WTC11 (cell line): ENCODE measurements at regions not wholly inside any gene's neighbourhood (a gene's known extent, or its start where the extent isn't known, plus 50 kb on each side); places are given as distances from the start of the nearest gene placed in this dataset.

Experiments
- ATAC-seq: fragments of 200-7000 bp; cut with Tn5 transposase; 2 replicates; pipeline ENCODE4 v1.10.0; 2021; ENCODE audit warnings: mild to moderate bottlenecking, moderate library complexity
- CTCF ChIA-PET: fragments of 300-600 bp; sonication (Branson Sonifier 250); formaldehyde crosslinking; loops from one replicate; lab custom pipeline; 2021; ENCODE audit warnings: antibody characterized with exemption; lab: Charles Lee
- POLR2A ChIA-PET: fragments of 350-600 bp; sonication (Branson Sonifier 250); formaldehyde crosslinking; loops from one replicate; lab custom pipeline; 2021; ENCODE audit warnings: antibody characterized with exemption; lab: Charles Lee
- DNase-seq: peaks from one replicate; pipeline ENCODE4 v3.0.0; 2021; ENCODE audit warnings: low spot score
- H3K27ac Mint-ChIP-seq: 2 replicates; pipeline ENCODE4 v1.8.0; 2021; ENCODE audit warnings: mixed read lengths
- H3K27me3 Mint-ChIP-seq: 2 replicates; pipeline ENCODE4 v1.8.0; 2021; ENCODE audit warnings: low read depth, mild to moderate bottlenecking, moderate library complexity, mixed read lengths
- H3K36me3 Mint-ChIP-seq: 2 replicates; pipeline ENCODE4 v1.8.0; 2021; ENCODE audit warnings: mixed read lengths
- H3K4me1 Mint-ChIP-seq: 2 replicates; pipeline ENCODE4 v1.8.0; 2022; ENCODE audit warnings: mixed read lengths
- H3K4me3 Mint-ChIP-seq: 2 replicates; pipeline ENCODE4 v1.8.0; 2021; ENCODE audit warnings: mild to moderate bottlenecking, moderate library complexity, mixed read lengths
- H3K9me3 Mint-ChIP-seq: 2 replicates; pipeline ENCODE4 v1.8.0; 2021; ENCODE audit warnings: mixed read lengths
- ATF1 ChIP-seq: sonication (generic); formaldehyde crosslinking; IDR thresholded peaks from 2 replicates; pipeline ENCODE4 v1.8.1; 2023; ENCODE audit warnings: mild to moderate bottlenecking, moderate library complexity, missing genetic modification reagents
- CBFB ChIP-seq: sonication (generic); formaldehyde crosslinking; IDR thresholded peaks from 2 replicates; pipeline ENCODE4 v1.8.1; 2022; ENCODE audit warnings: mild to moderate bottlenecking, low read depth, missing genetic modification reagents
- CREM ChIP-seq: sonication (generic); formaldehyde crosslinking; IDR thresholded peaks from 2 replicates; pipeline ENCODE4 v1.8.1; 2022; ENCODE audit warnings: mild to moderate bottlenecking, missing genetic modification reagents, moderate library complexity
- MYBL2 ChIP-seq: sonication (generic); formaldehyde crosslinking; IDR thresholded peaks from 2 replicates; pipeline ENCODE4 v1.8.1; 2023; ENCODE audit warnings: mild to moderate bottlenecking, moderate library complexity, missing genetic modification reagents
- NR3C1 ChIP-seq: sonication (generic); formaldehyde crosslinking; conservative IDR thresholded peaks from 2 replicates; pipeline ENCODE4 v1.8.1; 2023; ENCODE audit warnings: low read depth, mild to moderate bottlenecking, missing genetic modification reagents
- OVOL2 ChIP-seq: fragments of 250-450 bp; sonication (Bioruptor Pico); IDR thresholded peaks from 2 replicates; pipeline ENCODE4 v1.9.0; 2021; ENCODE audit warnings: mild to moderate bottlenecking, borderline replicate concordance
- SP1 ChIP-seq: sonication (generic); formaldehyde crosslinking; conservative IDR thresholded peaks from 2 replicates; pipeline ENCODE4 v1.8.1; 2022; ENCODE audit warnings: missing genetic modification reagents
- TCF7 ChIP-seq: sonication (generic); formaldehyde crosslinking; IDR thresholded peaks from 2 replicates; pipeline ENCODE4 v1.8.0; 2022; ENCODE audit warnings: mild to moderate bottlenecking, low read depth, missing genetic modification reagents, moderate library complexity
- TEAD1 ChIP-seq: sonication (generic); formaldehyde crosslinking; IDR thresholded peaks from 2 replicates; pipeline ENCODE4 v1.8.0; 2022; ENCODE audit warnings: mild to moderate bottlenecking, missing genetic modification reagents
- ZNF416 ChIP-seq: fragments of 250-450 bp; sonication (Bioruptor Pico); IDR thresholded peaks from 2 replicates; pipeline ENCODE4 v1.9.0; 2021; ENCODE audit warnings: mild to moderate bottlenecking, inconsistent platforms
- TF ChIP-seq, protein P1 (sequence below): sonication (generic); formaldehyde crosslinking; IDR thresholded peaks from 2 replicates; pipeline ENCODE4 v1.8.1; 2023; ENCODE audit warnings: mild to moderate bottlenecking, missing genetic modification reagents, moderate library complexity
- TF ChIP-seq, protein P2 (sequence below): sonication (generic); formaldehyde crosslinking; IDR thresholded peaks from 2 replicates; pipeline ENCODE4 v1.8.0; 2023; ENCODE audit warnings: missing genetic modification reagents
- TF ChIP-seq, protein P3 (sequence below): sonication (generic); formaldehyde crosslinking; IDR thresholded peaks from 2 replicates; pipeline ENCODE4 v1.8.0; 2022; ENCODE audit warnings: mild to moderate bottlenecking, missing genetic modification reagents
- TF ChIP-seq, protein P4 (sequence below): fragments of 250-450 bp; sonication (Bioruptor Pico); IDR thresholded peaks from 2 replicates; pipeline ENCODE4 v1.9.0; 2021; ENCODE audit warnings: moderate library complexity, mild to moderate bottlenecking, inconsistent platforms, borderline replicate concordance
- TF ChIP-seq, protein P5 (sequence below): fragments of 200-600 bp; IDR thresholded peaks from 2 replicates; pipeline ENCODE4 v1.8.0; 2022; ENCODE audit warnings: antibody characterized with exemption
- TF ChIP-seq, protein P6 (sequence below): fragments of 250-450 bp; sonication (Bioruptor Pico); IDR thresholded peaks from 2 replicates; pipeline ENCODE4 v1.9.0; 2021; ENCODE audit warnings: mild to moderate bottlenecking, borderline replicate concordance

DNA sequence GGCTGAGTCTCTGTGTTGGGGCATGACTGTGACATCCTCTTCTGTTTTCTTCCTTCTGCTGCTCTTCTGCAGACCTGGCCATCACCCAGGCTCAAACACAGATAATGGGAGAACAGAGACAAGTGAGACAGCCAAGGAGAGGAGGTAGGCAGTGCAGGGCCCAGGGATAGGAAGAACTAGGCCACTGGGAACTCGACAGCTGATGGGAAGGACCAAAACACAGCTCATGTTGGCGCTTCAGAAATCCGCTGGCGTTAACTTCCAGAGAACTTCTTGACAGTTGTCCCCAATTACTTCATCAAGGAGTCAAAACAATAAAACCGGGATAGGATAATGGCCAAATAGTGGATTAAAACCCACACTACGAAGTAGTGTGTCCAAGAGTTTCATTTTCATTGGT is 97.0 kb upstream of the PALS2 start:
- H3K27me3 Mint-ChIP-seq = peaks cover 15% of the 10 kb centered on the region
- no peak overlapping the region for H3K27ac Mint-ChIP-seq
- H3K36me3 Mint-ChIP-seq = no peaks in the 10 kb centered on the region
- CTCF ChIA-PET = interaction anchor here (0.6 to 2.2 kb wide), 19 partner anchors 12 to 240 kb away, joined by 3 to 10 read pairs (median 4); no protein-coding TSS in a partner anchor
- DNase-seq = no peak
- H3K4me1 Mint-ChIP-seq = peaks cover 40% of the 10 kb centered on the region
- no peak overlapping the region for H3K4me3 Mint-ChIP-seq
- POLR2A ChIA-PET = no interaction called here
- TF ChIP-seq, protein P1, sequence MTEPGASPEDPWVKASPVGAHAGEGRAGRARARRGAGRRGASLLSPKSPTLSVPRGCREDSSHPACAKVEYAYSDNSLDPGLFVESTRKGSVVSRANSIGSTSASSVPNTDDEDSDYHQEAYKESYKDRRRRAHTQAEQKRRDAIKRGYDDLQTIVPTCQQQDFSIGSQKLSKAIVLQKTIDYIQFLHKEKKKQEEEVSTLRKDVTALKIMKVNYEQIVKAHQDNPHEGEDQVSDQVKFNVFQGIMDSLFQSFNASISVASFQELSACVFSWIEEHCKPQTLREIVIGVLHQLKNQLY (CRISPR knock-in tag) = no peak
- TF ChIP-seq TEAD1 (CRISPR knock-in tag) (no peak), CREM (no peak), CBFB (no peak), SP1 (CRISPR knock-in tag) (no peak), MYBL2 (no peak), NR3C1 (CRISPR knock-in tag) (no peak), ZNF416 (CRISPR knock-in tag) (no peak), OVOL2 (CRISPR knock-in tag) (no peak), TCF7 (CRISPR knock-in tag) (no peak), ATF1 (no peak)
- TF ChIP-seq, protein P2, sequence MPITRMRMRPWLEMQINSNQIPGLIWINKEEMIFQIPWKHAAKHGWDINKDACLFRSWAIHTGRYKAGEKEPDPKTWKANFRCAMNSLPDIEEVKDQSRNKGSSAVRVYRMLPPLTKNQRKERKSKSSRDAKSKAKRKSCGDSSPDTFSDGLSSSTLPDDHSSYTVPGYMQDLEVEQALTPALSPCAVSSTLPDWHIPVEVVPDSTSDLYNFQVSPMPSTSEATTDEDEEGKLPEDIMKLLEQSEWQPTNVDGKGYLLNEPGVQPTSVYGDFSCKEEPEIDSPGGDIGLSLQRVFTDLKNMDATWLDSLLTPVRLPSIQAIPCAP = no peak
- TF ChIP-seq, protein P3, sequence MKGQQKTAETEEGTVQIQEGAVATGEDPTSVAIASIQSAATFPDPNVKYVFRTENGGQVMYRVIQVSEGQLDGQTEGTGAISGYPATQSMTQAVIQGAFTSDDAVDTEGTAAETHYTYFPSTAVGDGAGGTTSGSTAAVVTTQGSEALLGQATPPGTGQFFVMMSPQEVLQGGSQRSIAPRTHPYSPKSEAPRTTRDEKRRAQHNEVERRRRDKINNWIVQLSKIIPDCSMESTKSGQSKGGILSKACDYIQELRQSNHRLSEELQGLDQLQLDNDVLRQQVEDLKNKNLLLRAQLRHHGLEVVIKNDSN (CRISPR knock-in tag) = no peak
- TF ChIP-seq, protein P4, sequence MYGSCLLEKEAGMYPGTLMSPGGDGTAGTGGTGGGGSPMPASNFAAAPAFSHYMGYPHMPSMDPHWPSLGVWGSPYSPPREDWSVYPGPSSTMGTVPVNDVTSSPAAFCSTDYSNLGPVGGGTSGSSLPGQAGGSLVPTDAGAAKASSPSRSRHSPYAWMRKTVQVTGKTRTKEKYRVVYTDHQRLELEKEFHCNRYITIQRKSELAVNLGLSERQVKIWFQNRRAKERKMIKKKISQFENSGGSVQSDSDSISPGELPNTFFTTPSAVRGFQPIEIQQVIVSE (CRISPR knock-in tag) = no peak
- TF ChIP-seq, protein P5, sequence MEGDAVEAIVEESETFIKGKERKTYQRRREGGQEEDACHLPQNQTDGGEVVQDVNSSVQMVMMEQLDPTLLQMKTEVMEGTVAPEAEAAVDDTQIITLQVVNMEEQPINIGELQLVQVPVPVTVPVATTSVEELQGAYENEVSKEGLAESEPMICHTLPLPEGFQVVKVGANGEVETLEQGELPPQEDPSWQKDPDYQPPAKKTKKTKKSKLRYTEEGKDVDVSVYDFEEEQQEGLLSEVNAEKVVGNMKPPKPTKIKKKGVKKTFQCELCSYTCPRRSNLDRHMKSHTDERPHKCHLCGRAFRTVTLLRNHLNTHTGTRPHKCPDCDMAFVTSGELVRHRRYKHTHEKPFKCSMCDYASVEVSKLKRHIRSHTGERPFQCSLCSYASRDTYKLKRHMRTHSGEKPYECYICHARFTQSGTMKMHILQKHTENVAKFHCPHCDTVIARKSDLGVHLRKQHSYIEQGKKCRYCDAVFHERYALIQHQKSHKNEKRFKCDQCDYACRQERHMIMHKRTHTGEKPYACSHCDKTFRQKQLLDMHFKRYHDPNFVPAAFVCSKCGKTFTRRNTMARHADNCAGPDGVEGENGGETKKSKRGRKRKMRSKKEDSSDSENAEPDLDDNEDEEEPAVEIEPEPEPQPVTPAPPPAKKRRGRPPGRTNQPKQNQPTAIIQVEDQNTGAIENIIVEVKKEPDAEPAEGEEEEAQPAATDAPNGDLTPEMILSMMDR = no peak
- TF ChIP-seq, protein P6, sequence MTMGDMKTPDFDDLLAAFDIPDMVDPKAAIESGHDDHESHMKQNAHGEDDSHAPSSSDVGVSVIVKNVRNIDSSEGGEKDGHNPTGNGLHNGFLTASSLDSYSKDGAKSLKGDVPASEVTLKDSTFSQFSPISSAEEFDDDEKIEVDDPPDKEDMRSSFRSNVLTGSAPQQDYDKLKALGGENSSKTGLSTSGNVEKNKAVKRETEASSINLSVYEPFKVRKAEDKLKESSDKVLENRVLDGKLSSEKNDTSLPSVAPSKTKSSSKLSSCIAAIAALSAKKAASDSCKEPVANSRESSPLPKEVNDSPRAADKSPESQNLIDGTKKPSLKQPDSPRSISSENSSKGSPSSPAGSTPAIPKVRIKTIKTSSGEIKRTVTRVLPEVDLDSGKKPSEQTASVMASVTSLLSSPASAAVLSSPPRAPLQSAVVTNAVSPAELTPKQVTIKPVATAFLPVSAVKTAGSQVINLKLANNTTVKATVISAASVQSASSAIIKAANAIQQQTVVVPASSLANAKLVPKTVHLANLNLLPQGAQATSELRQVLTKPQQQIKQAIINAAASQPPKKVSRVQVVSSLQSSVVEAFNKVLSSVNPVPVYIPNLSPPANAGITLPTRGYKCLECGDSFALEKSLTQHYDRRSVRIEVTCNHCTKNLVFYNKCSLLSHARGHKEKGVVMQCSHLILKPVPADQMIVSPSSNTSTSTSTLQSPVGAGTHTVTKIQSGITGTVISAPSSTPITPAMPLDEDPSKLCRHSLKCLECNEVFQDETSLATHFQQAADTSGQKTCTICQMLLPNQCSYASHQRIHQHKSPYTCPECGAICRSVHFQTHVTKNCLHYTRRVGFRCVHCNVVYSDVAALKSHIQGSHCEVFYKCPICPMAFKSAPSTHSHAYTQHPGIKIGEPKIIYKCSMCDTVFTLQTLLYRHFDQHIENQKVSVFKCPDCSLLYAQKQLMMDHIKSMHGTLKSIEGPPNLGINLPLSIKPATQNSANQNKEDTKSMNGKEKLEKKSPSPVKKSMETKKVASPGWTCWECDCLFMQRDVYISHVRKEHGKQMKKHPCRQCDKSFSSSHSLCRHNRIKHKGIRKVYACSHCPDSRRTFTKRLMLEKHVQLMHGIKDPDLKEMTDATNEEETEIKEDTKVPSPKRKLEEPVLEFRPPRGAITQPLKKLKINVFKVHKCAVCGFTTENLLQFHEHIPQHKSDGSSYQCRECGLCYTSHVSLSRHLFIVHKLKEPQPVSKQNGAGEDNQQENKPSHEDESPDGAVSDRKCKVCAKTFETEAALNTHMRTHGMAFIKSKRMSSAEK (CRISPR knock-in tag) = no peak
- no peak for ATAC-seq
- H3K9me3 Mint-ChIP-seq = peaks cover 4% of the 10 kb centered on the region; the same call in 1 of the 2 replicates
